Ovary (tissue), 3 donors: ENCODE measurements at regions not wholly inside any gene's neighbourhood (a gene's known extent, or its start where the extent isn't known, plus 50 kb on each side); places are given as distances from the start of the nearest gene placed in this dataset.

ENCODE experiments used
- CTCF ChIP-seq, 3 donors: fragments of 450-650 bp in 2 of 3; fragments of 200-600 bp in 1 of 3; IDR thresholded peaks; one replicate each; pipeline versions ENCODE4 v1.5.1 to v1.8.0; 2016 to 2022; ENCODE audit warnings: antibody characterized with exemption in 3 of 3, mild to moderate bottlenecking in 1 of 3
- EP300 ChIP-seq: sonication (generic); formaldehyde crosslinking; IDR thresholded peaks from one replicate; pipeline ENCODE4 v1.6.1; 2017; ENCODE audit warnings: antibody characterized with exemption
- POLR2A ChIP-seq: fragments of 450-650 bp; IDR thresholded peaks from one replicate; pipeline ENCODE4 v1.6.1; 2017; ENCODE audit warnings: antibody characterized with exemption, mild to moderate bottlenecking, moderate library complexity
- donor health status: DM: no; HTN: no; CAD: no.

- no peak for TF ChIP-seq CTCF (IDR thresholded peaks at IDR 0.05)
- TF ChIP-seq POLR2A, result no peak
- no peak for TF ChIP-seq EP300
These were observed 565.6 kb downstream of the TMEM182 start for GRCh38 chr2:103327386-103327785.
